ENCODE measurements at regions not wholly inside any gene's neighbourhood (a gene's known extent, or its start where the extent isn't known, plus 50 kb on each side); places are given as distances from the start of the nearest gene placed in this dataset.
"Not testable (repeated sequence)": the region's sequence is repeated elsewhere in the genome, so short reads cannot be mapped to it uniquely, and the experiment has no call there.

GRCh38 chr2:34547340-34547739 lies 948.2 kb upstream of the FAM98A start:
- H3K27ac ChIP-seq (ENCODE audit: low read depth in 2 of 2, low read length in 1 of 2): no peak overlapping the region
- H3K27me3 ChIP-seq (ENCODE audit: control insufficient read depth in 1 of 2, insufficient read depth in 2 of 2, low read length in 2 of 2): no peaks in the 10 kb centered on the region
- H3K9me3 ChIP-seq (ENCODE audit: control insufficient read depth in 2 of 2, insufficient read depth in 1 of 2, low read depth in 1 of 2, low read length in 1 of 2): peaks cover 5 to 9% of the 10 kb centered on the region in 2 donors
- H3K4me1 ChIP-seq (ENCODE audit: control insufficient read depth in 2 of 2, insufficient read depth in 2 of 2, low read length in 1 of 2): no peaks in the 10 kb centered on the region
- no peaks in the 10 kb centered on the region for H3K36me3 ChIP-seq (ENCODE audit: control insufficient read depth in 2 of 2, insufficient read depth in 2 of 2, low read length in 1 of 2)
- H3K4me3 ChIP-seq (ENCODE audit: low read depth in 1 of 2, low read length in 2 of 2): no peak overlapping the region
- 77 to 78% methylated on average over 4 of the region's 4 CpGs for WGBS, 2 donors

DNA sequence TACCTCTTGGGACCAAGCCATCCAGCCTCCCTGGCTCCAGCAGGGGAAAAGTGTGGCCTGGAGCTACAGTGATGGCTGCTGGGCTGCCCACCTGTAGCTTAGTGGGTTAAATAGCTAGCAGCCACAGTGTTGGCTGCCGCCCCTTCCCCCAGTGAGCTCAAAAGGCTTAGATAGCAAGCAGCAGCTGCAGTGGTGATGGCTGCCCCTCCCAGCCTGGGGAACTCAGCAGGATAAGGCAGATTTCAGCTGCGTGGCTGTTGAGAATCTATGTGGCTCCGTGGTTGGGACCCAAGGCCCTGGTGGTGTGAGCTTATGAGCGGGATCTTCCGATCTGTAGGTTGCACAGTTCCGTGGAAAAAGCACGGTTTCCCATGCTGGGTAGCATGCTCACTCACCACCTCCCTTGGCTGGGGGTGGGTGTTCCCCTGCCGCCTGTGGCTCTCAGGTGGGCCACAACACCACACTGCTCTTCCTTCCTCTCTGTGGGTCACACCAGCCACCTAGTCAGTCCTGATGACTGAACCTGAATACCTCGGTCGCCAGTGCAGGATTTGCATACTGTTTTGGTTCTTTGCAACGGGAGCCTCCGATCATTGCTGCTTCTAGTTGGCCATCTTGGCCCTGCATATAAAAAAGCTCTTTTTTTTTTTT lies 946.5 kb upstream of the FAM98A start:
- H3K36me3 ChIP-seq (ENCODE audit: control insufficient read depth in 2 of 2, insufficient read depth in 2 of 2, low read length in 1 of 2): no peaks in the 10 kb centered on the region
- WGBS, 2 donors: 89 to 91% methylated on average over 12 of the region's 12 CpGs
- no peaks in the 10 kb centered on the region for H3K27me3 ChIP-seq (ENCODE audit: control insufficient read depth in 1 of 2, insufficient read depth in 2 of 2, low read length in 2 of 2)
- H3K27ac ChIP-seq (ENCODE audit: low read depth in 2 of 2, low read length in 1 of 2): no peak overlapping the region
- H3K4me1 ChIP-seq (ENCODE audit: control insufficient read depth in 2 of 2, insufficient read depth in 2 of 2, low read length in 1 of 2): no peaks in the 10 kb centered on the region
- no peak overlapping the region for H3K4me3 ChIP-seq (ENCODE audit: low read depth in 1 of 2, low read length in 2 of 2)
- H3K9me3 ChIP-seq (ENCODE audit: control insufficient read depth in 2 of 2, insufficient read depth in 1 of 2, low read depth in 1 of 2, low read length in 1 of 2): peaks cover 5 to 9% of the 10 kb centered on the region in 2 donors

DNA sequence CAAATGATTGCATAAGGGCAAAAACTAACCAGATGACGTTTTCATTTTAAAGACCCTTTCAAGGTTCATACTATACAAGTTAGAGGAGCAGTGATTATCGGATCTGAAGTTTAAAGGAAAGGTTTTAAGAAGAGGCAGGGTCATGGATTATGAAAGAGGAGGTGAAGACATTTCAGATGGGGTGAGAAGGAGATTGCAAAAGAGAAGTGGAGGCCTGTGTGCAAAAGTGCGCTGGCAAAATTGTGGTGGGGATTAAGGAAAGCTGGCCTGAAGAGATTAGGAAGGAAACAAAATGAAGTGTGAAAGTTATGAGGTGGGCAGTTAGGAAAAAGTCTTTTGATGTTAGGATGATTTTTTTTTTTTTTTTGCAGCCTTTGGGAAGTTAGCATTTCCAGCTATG lies 935.7 kb upstream of the FAM98A start:
- no peaks in the 10 kb centered on the region for H3K9me3 ChIP-seq (ENCODE audit: control insufficient read depth in 2 of 2, insufficient read depth in 1 of 2, low read depth in 1 of 2, low read length in 1 of 2)
- no peaks in the 10 kb centered on the region for H3K4me1 ChIP-seq (ENCODE audit: control insufficient read depth in 2 of 2, insufficient read depth in 2 of 2, low read length in 1 of 2)
- H3K36me3 ChIP-seq (ENCODE audit: control insufficient read depth in 2 of 2, insufficient read depth in 2 of 2, low read length in 1 of 2): no peaks in the 10 kb centered on the region
- WGBS, 2 donors: 45 to 50% methylated on average over 3 of the region's 3 CpGs
- no peaks in the 10 kb centered on the region for H3K27me3 ChIP-seq (ENCODE audit: control insufficient read depth in 1 of 2, insufficient read depth in 2 of 2, low read length in 2 of 2)
- H3K4me3 ChIP-seq (ENCODE audit: low read depth in 1 of 2, low read length in 2 of 2): no peak overlapping the region
- no peak overlapping the region for H3K27ac ChIP-seq (ENCODE audit: low read depth in 2 of 2, low read length in 1 of 2)

GRCh38 chr2:34534341-34534740 lies 935.2 kb upstream of the FAM98A start:
- no peak overlapping the region for H3K27ac ChIP-seq (ENCODE audit: low read depth in 2 of 2, low read length in 1 of 2)

DNA sequence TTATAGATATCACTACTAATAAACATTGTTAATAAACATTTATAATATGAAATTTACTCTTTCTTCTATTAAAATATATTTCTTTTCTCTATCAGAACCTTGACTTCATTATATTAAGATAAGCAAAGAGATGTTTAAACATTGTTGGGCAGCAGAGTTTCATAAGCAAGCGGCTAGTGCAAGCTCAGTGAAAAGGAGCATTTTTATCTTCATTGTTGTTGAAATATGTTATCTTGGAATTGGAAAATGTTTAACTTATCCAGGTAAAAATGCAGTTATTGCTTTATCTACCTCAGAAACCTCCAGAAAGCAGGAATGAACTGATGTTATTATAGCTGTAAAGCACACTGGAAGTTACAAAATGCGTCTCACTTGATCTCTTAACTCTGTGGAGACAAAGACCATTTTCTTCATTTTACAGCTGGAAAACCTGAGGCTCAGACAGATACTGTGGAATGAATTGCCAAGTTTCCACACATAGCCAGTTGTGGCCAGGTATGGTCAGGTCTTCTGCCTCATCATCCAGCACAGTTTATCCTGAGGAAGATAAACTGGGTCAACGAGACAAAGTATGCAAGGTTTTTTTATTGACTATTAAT lies 934.6 kb upstream of the FAM98A start:
- no peaks in the 10 kb centered on the region for H3K4me1 ChIP-seq (ENCODE audit: control insufficient read depth in 2 of 2, insufficient read depth in 2 of 2, low read length in 1 of 2)
- no peaks in the 10 kb centered on the region for H3K27me3 ChIP-seq (ENCODE audit: control insufficient read depth in 1 of 2, insufficient read depth in 2 of 2, low read length in 2 of 2)
- no peaks in the 10 kb centered on the region for H3K36me3 ChIP-seq (ENCODE audit: control insufficient read depth in 2 of 2, insufficient read depth in 2 of 2, low read length in 1 of 2)
- 65 to 67% methylated on average over 3 of the region's 3 CpGs for WGBS, 2 donors
- no peak overlapping the region for H3K27ac ChIP-seq (ENCODE audit: low read depth in 2 of 2, low read length in 1 of 2)
- H3K4me3 ChIP-seq (ENCODE audit: low read depth in 1 of 2, low read length in 2 of 2): no peak overlapping the region
- H3K9me3 ChIP-seq (ENCODE audit: control insufficient read depth in 2 of 2, insufficient read depth in 1 of 2, low read depth in 1 of 2, low read length in 1 of 2): no peaks in the 10 kb centered on the region

More at GRCh38 chr2:34534341-34534740, 935.2 kb upstream of the FAM98A start:
- no peaks in the 10 kb centered on the region for H3K4me1 ChIP-seq (ENCODE audit: control insufficient read depth in 2 of 2, insufficient read depth in 2 of 2, low read length in 1 of 2)
- H3K4me3 ChIP-seq (ENCODE audit: low read depth in 1 of 2, low read length in 2 of 2): no peak overlapping the region
- WGBS, 2 donors: 88 to 93% methylated on average over 1 of the region's 1 CpG
- H3K9me3 ChIP-seq (ENCODE audit: control insufficient read depth in 2 of 2, insufficient read depth in 1 of 2, low read depth in 1 of 2, low read length in 1 of 2): no peaks in the 10 kb centered on the region
- H3K36me3 ChIP-seq (ENCODE audit: control insufficient read depth in 2 of 2, insufficient read depth in 2 of 2, low read length in 1 of 2): no peaks in the 10 kb centered on the region
- no peaks in the 10 kb centered on the region for H3K27me3 ChIP-seq (ENCODE audit: control insufficient read depth in 1 of 2, insufficient read depth in 2 of 2, low read length in 2 of 2)

DNA sequence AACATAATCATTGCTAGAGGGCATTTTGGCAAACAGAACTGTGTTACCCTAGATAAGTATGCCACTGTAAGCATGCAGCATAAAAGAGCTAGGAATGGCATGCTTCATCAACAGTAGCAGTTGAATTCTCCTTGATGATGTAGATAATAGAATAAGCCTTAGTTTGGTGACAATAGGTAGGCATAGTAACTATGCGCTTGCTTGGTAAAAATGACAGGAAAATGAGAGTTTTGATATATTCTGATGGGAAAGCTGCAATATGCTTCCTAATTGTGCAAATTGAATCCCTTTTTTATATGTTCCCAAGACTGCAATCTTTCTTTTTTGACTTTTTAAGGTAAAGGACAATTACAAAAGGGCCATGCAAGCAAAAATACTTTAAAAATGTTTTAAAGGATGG lies 930.9 kb upstream of the FAM98A start:
- Histone ChIP-seq H3K27me3 (ENCODE audit: control insufficient read depth in 1 of 2, insufficient read depth in 2 of 2, low read length in 2 of 2) (no peaks in the 10 kb centered on the region), H3K4me3 (ENCODE audit: low read depth in 1 of 2, low read length in 2 of 2) (no peak overlapping the region), H3K4me1 (ENCODE audit: control insufficient read depth in 2 of 2, insufficient read depth in 2 of 2, low read length in 1 of 2) (no peaks in the 10 kb centered on the region), H3K36me3 (ENCODE audit: control insufficient read depth in 2 of 2, insufficient read depth in 2 of 2, low read length in 1 of 2) (no peaks in the 10 kb centered on the region), H3K27ac (ENCODE audit: low read depth in 2 of 2, low read length in 1 of 2) (no peak overlapping the region), H3K9me3 (ENCODE audit: control insufficient read depth in 2 of 2, insufficient read depth in 1 of 2, low read depth in 1 of 2, low read length in 1 of 2) (no peaks in the 10 kb centered on the region)
- WGBS, 2 donors: 78 to 92% methylated on average over 1 of the region's 1 CpG

- no peaks in the 10 kb centered on the region for H3K27me3 ChIP-seq (ENCODE audit: control insufficient read depth in 1 of 2, insufficient read depth in 2 of 2, low read length in 2 of 2)
- H3K4me3 ChIP-seq (ENCODE audit: low read depth in 1 of 2, low read length in 2 of 2): no peak overlapping the region
- H3K4me1 ChIP-seq (ENCODE audit: control insufficient read depth in 2 of 2, insufficient read depth in 2 of 2, low read length in 1 of 2): no peaks in the 10 kb centered on the region
- H3K9me3 ChIP-seq (ENCODE audit: control insufficient read depth in 2 of 2, insufficient read depth in 1 of 2, low read depth in 1 of 2, low read length in 1 of 2): no peaks in the 10 kb centered on the region
- WGBS, 2 donors: 66 to 73% methylated on average over 3 of the region's 3 CpGs
- no peak overlapping the region for H3K27ac ChIP-seq (ENCODE audit: low read depth in 2 of 2, low read length in 1 of 2)
- H3K36me3 ChIP-seq (ENCODE audit: control insufficient read depth in 2 of 2, insufficient read depth in 2 of 2, low read length in 1 of 2): no peaks in the 10 kb centered on the region
Observed at GRCh38 chr2:34523958-34524514, 924.9 kb upstream of the FAM98A start.

GRCh38 chr2:34519659-34520058 lies 920.6 kb upstream of the FAM98A start:
- Histone ChIP-seq H3K4me3 (ENCODE audit: low read depth in 1 of 2, low read length in 2 of 2) (no peak overlapping the region), H3K36me3 (ENCODE audit: control insufficient read depth in 2 of 2, insufficient read depth in 2 of 2, low read length in 1 of 2) (no peaks in the 10 kb centered on the region), H3K4me1 (ENCODE audit: control insufficient read depth in 2 of 2, insufficient read depth in 2 of 2, low read length in 1 of 2) (no peaks in the 10 kb centered on the region), H3K9me3 (ENCODE audit: control insufficient read depth in 2 of 2, insufficient read depth in 1 of 2, low read depth in 1 of 2, low read length in 1 of 2) (peaks cover 0 to 3% of the 10 kb centered on the region in 2 donors), H3K27ac (ENCODE audit: low read depth in 2 of 2, low read length in 1 of 2) (no peak overlapping the region), H3K27me3 (ENCODE audit: control insufficient read depth in 1 of 2, insufficient read depth in 2 of 2, low read length in 2 of 2) (no peaks in the 10 kb centered on the region)
- 77 to 80% methylated on average over 3 of the region's 3 CpGs for WGBS, 2 donors

DNA sequence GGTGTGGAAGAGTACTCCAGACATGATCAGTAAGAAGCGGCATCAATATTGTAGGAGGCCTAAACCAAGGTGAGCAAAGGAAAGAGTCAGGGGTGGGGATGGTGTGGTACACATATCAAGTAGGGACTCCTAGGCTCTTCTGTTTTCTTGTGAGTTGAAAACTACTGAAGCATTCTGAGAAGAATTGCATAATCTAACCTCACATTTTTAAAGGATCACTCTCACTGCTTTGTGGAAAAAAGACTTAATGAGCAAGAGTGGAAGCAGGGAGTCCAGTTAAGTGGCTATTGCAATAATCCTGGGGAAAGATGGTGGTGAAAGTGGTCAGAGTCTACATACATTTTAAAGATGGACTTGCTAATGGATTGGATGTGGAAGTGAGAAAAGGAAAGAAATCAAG lies 899.5 kb upstream of the FAM98A start:
- Histone ChIP-seq H3K36me3 (ENCODE audit: control insufficient read depth in 2 of 2, insufficient read depth in 2 of 2, low read length in 1 of 2) (no peaks in the 10 kb centered on the region), H3K4me1 (ENCODE audit: control insufficient read depth in 2 of 2, insufficient read depth in 2 of 2, low read length in 1 of 2) (no peaks in the 10 kb centered on the region), H3K9me3 (ENCODE audit: control insufficient read depth in 2 of 2, insufficient read depth in 1 of 2, low read depth in 1 of 2, low read length in 1 of 2) (no peaks in the 10 kb centered on the region), H3K27me3 (ENCODE audit: control insufficient read depth in 1 of 2, insufficient read depth in 2 of 2, low read length in 2 of 2) (no peaks in the 10 kb centered on the region), H3K27ac (ENCODE audit: low read depth in 2 of 2, low read length in 1 of 2) (no peak overlapping the region), H3K4me3 (ENCODE audit: low read depth in 1 of 2, low read length in 2 of 2) (no peak overlapping the region)
- 95 to 100% methylated on average over 1 of the region's 1 CpG for WGBS, 2 donors

GRCh38 chr2:34494192-34494591 lies 895.1 kb upstream of the FAM98A start:
- not testable (repeated sequence) for H3K4me3 ChIP-seq (ENCODE audit: low read depth in 1 of 2, low read length in 2 of 2); H3K27me3 ChIP-seq (ENCODE audit: control insufficient read depth in 1 of 2, insufficient read depth in 2 of 2, low read length in 2 of 2); H3K4me1 ChIP-seq (ENCODE audit: control insufficient read depth in 2 of 2, insufficient read depth in 2 of 2, low read length in 1 of 2); H3K27ac ChIP-seq (ENCODE audit: low read depth in 2 of 2, low read length in 1 of 2); H3K36me3 ChIP-seq (ENCODE audit: control insufficient read depth in 2 of 2, insufficient read depth in 2 of 2, low read length in 1 of 2); H3K9me3 ChIP-seq (ENCODE audit: control insufficient read depth in 2 of 2, insufficient read depth in 1 of 2, low read depth in 1 of 2, low read length in 1 of 2)
- WGBS, 2 donors: 88 to 98% methylated on average over 8 to 18 of the region's 18 CpGs
